Heart right ventricle (tissue), 16 donors: ENCODE measurements at regions not wholly inside any gene's neighbourhood (a gene's known extent, or its start where the extent isn't known, plus 50 kb on each side); places are given as distances from the start of the nearest gene placed in this dataset.
A peak's percentile ranks its signal among the peaks of the same experiment; 100 is the strongest.
"Not testable (repeated sequence)": the region's sequence is repeated elsewhere in the genome, so short reads cannot be mapped to it uniquely, and the experiment has no call there.

Source experiments
- ATAC-seq, 8 donors: fragments of 200-7000 bp; cut with Tn5 transposase; one replicate each; pipeline ENCODE4 v1.9.1; 2020; ENCODE audit warnings: mild to moderate bottlenecking in 8 of 8, moderate library complexity in 8 of 8, moderate number of reproducible peaks in 1 of 8
- DNase-seq, 2 donors: peaks; one replicate each; pipeline ENCODE4 v3.0.0-alpha.2; 2020
- H3K27ac ChIP-seq, 10 donors: fragments of 200-600 bp; sonication (generic) in 2 of 10; one replicate each; pipeline versions ENCODE4 v1.5.0 to v1.8.0; 2020 to 2022; ENCODE audit warnings: mild to moderate bottlenecking in 3 of 10
- H3K27me3 ChIP-seq, 7 donors: fragments of 200-600 bp; one replicate each; pipeline ENCODE4 v1.8.0; 2021 to 2022; ENCODE audit warnings: mild to moderate bottlenecking in 2 of 7
- H3K36me3 ChIP-seq, 9 donors: fragments of 200-600 bp; sonication (generic) in 1 of 9; one replicate each; pipeline versions ENCODE4 v1.5.0 to v1.8.0; 2020 to 2022; ENCODE audit warnings: mild to moderate bottlenecking in 2 of 9
- H3K4me1 ChIP-seq, 9 donors: fragments of 200-600 bp; sonication (generic) in 1 of 9; one replicate each; pipeline versions ENCODE4 v1.5.0 to v1.8.0; 2020 to 2022; ENCODE audit warnings: mild to moderate bottlenecking in 4 of 9
- H3K4me3 ChIP-seq, 10 donors: fragments of 200-600 bp; sonication (generic) in 2 of 10; one replicate each; pipeline versions ENCODE4 v1.5.0 to v1.8.0; 2020 to 2022; ENCODE audit warnings: mild to moderate bottlenecking in 7 of 10, moderate library complexity in 2 of 10
- H3K9me3 ChIP-seq, 11 donors: fragments of 200-600 bp in 10 of 11; sonication (generic) in 2 of 11; one replicate each; pipeline versions ENCODE4 v1.5.0 to v1.8.0; 2013 to 2022; ENCODE audit warnings: mild to moderate bottlenecking in 2 of 11, control low read depth in 1 of 11, moderate library complexity in 1 of 11
- CTCF ChIP-seq, 9 donors: fragments of 200-600 bp; sonication (generic) in 2 of 9; IDR thresholded peaks; one replicate each; pipeline versions ENCODE4 v1.5.0 to v1.8.0; 2021 to 2022; ENCODE audit warnings: antibody characterized with exemption in 9 of 9, mild to moderate bottlenecking in 5 of 9, moderate library complexity in 1 of 9
- WGBS, 2 donors: extraction: QIAGEN DNeasy Blood & Tissue Kit; methylation state at CpG; one replicate each; pipeline ENCODE4 v1.1.7; 2013; ENCODE audit warnings: inconsistent platforms in 1 of 2; 5-methylcytosine and 5-hydroxymethylcytosine counted together
- intact Hi-C, 10 donors: fragments of 100-400 bp; cut with DNase I; formaldehyde crosslinking; loops; one replicate each; pipeline versions ENCODE4 v1.11.1 to v1.14.2; 2022
- donor health status: Arrhythmogenic right ventricular cardiomyopathy.
- donor health status: ischemic (EF 13 %, LVEDD 7.1; RV severe dilation, severe dysfunction).
- donor health status: healthy with polysubstance abuse.
- donor health status: DM: no; HTN: yes; CAD: no.
- donor health status: DM: no; HTN: no; CAD: no.
- donor health status: ischemic (EF 25% LVEDD 6.9; RV normal size, moderate dysfunction).
- donor health status: ischemic (EF 25% LVEDD 5.7; RV mildly dilated, moderate dysfunction).
- donor health status: healthy.
- donor health status: DM: yes; HTN: yes; CAD: no.
- donor health status: Ischemic cardiomyopathy.
- donor health status: ischemic (EF 35%, LVEDD 5.7; RV mildly dilated, moderate dysfunction).
- donor health status: nonischemic (EF 11% LVEDD 7.7; RV severe dilation, severe dysfunction).
- donor health status: DM: yes; HTN: yes; CAD: no.
- donor health status: PGD.
- donor health status: ischemic (EF 29% LVEDD 5.4; RV normal size, mild dysfunction).
- donor health status: nonischemic (EF 23%, LVEDD 6.1; RV moderate dilation, normal function).

- Histone ChIP-seq H3K9me3 (peaks cover 0 to 11% (median under 1%) of the 10 kb centered on the region in 11 donors), H3K4me1 (peaks cover 0 to 23% (median 0%) of the 10 kb centered on the region in 9 donors), H3K27me3 (no peaks in the 10 kb centered on the region), H3K4me3 (no peak overlapping the region), H3K36me3 (no peaks in the 10 kb centered on the region), H3K27ac (no peak overlapping the region)
- no peak for ATAC-seq
- 64 to 80% methylated on average over 3 of the region's 3 CpGs for WGBS, 2 donors
- no peak for DNase-seq
- TF ChIP-seq CTCF (IDR thresholded peaks at IDR 0.05), result no peak
- intact Hi-C loops, result no loop called here
Observed at GRCh38 chr15:53829471-53829870, 70.0 kb upstream of the WDR72 start.

- Histone ChIP-seq H3K4me3 (no peak overlapping the region), H3K9me3 (peaks cover 0 to 20% (median 2%) of the 10 kb centered on the region in 11 donors), H3K4me1 (peaks cover 0 to 8% (median 0%) of the 10 kb centered on the region in 9 donors), H3K27me3 (no peaks in the 10 kb centered on the region), H3K27ac (no peak overlapping the region), H3K36me3 (no peaks in the 10 kb centered on the region)
- TF ChIP-seq CTCF (IDR thresholded peaks at IDR 0.05), result no peak
- intact Hi-C loops, result no loop called here
- ATAC-seq (no peak), DNase-seq (no peak)
- WGBS, 2 donors, result 67 to 79% methylated on average over 4 of the region's 4 CpGs
Observed at GRCh38 chr15:53827355-53827754, 67.9 kb upstream of the WDR72 start.

- Histone ChIP-seq H3K4me1 (peaks cover 0 to 8% (median 0%) of the 10 kb centered on the region in 9 donors), H3K9me3 (no peaks in the 10 kb centered on the region), H3K27ac (no peak overlapping the region), H3K27me3 (peaks cover 0 to 19% (median 0%) of the 10 kb centered on the region in 7 donors), H3K36me3 (no peaks in the 10 kb centered on the region), H3K4me3 (no peak overlapping the region)
- intact Hi-C loops, result no loop called here
- 17 to 28% methylated on average over 2 of the region's 2 CpGs for WGBS, 2 donors
- DNase-seq (no peak), ATAC-seq (no peak)
- peak in 5 of 9 donors; percentile 11 to 37 (median 25) for TF ChIP-seq CTCF (IDR thresholded peaks at IDR 0.05)
Observed at GRCh38 chr15:53811530-53811929, 52.1 kb upstream of the WDR72 start.

GRCh38 chr15:53810306-53810705, 50.8 kb upstream of the WDR72 start:
- H3K4me3 ChIP-seq, H3K4me1 ChIP-seq, DNase-seq, H3K9me3 ChIP-seq, H3K27ac ChIP-seq, ATAC-seq, intact Hi-C loops, H3K36me3 ChIP-seq: not testable (repeated sequence)
- peaks cover 0 to 17% (median 0%) of the 10 kb centered on the region in 7 donors for H3K27me3 ChIP-seq
- 32 to 33% methylated on average over 7 of the region's 7 CpGs for WGBS, 2 donors
